HEK293T (cell line): ENCODE measurements at regions not wholly inside any gene's neighbourhood (a gene's known extent, or its start where the extent isn't known, plus 50 kb on each side); places are given as distances from the start of the nearest gene placed in this dataset.
"Not testable (repeated sequence)": the region's sequence is repeated elsewhere in the genome, so short reads cannot be mapped to it uniquely, and the experiment has no call there.

Experiments
- CTCF ChIA-PET: fragments of 350-600 bp; formaldehyde crosslinking; extraction: SDS; loops from one replicate; lab custom pipeline; 2021; ENCODE audit warnings: antibody characterized with exemption, inconsistent platforms; lab: Yijun Ruan, JAX
- POLR2A ChIA-PET: fragments of 350-600 bp; formaldehyde crosslinking; extraction: SDS; loops from one replicate; lab custom pipeline; 2020; ENCODE audit warnings: antibody characterized with exemption, inconsistent platforms; lab: Yijun Ruan, JAX
- DNase-seq: peaks from one replicate; pipeline ENCODE4 v3.0.0; 2012; ENCODE audit warnings: mixed read lengths; ENCODE audit errors: extremely low spot score
- ARNT ChIP-seq: fragments of 450-650 bp; IDR thresholded peaks from 2 replicates; pipeline ENCODE4 v1.6.1; 2017; ENCODE audit warnings: mild to moderate bottlenecking
- BHLHE40 ChIP-seq: fragments of 450-650 bp; IDR thresholded peaks from 2 replicates; pipeline ENCODE4 v1.6.1; 2016; ENCODE audit warnings: mild to moderate bottlenecking, moderate library complexity, borderline replicate concordance
- CTBP1 ChIP-seq: fragments of 450-650 bp; IDR thresholded peaks from 2 replicates; pipeline ENCODE4 v1.6.1; 2016; ENCODE audit warnings: borderline replicate concordance
- ELF4 ChIP-seq: fragments of 450-650 bp; IDR thresholded peaks from 2 replicates; pipeline ENCODE4 v1.6.1; 2017; ENCODE audit warnings: antibody characterized with exemption
- FOXA1 ChIP-seq: fragments of 450-650 bp; IDR thresholded peaks from 2 replicates; pipeline ENCODE4 v1.6.1; 2016; ENCODE audit warnings: mild to moderate bottlenecking
- FOXK2 ChIP-seq: fragments of 450-650 bp; IDR thresholded peaks from 2 replicates; pipeline ENCODE4 v1.6.1; 2016; ENCODE audit warnings: mild to moderate bottlenecking
- FOXM1 ChIP-seq: fragments of 450-650 bp; IDR thresholded peaks from 2 replicates; pipeline ENCODE4 v1.6.1; 2017; ENCODE audit warnings: mild to moderate bottlenecking, borderline replicate concordance
- HDGF ChIP-seq: fragments of 450-650 bp; IDR thresholded peaks from 2 replicates; pipeline ENCODE4 v1.6.1; 2017; ENCODE audit warnings: antibody characterized with exemption, borderline replicate concordance
- L3MBTL2 ChIP-seq: fragments of 450-650 bp; conservative IDR thresholded peaks from 2 replicates; pipeline ENCODE4 v1.6.1; 2016; ENCODE audit warnings: mild to moderate bottlenecking
- LEF1 ChIP-seq: fragments of 450-650 bp; IDR thresholded peaks from 2 replicates; pipeline ENCODE4 v1.6.1; 2017; ENCODE audit warnings: mild to moderate bottlenecking, borderline replicate concordance
- NFRKB ChIP-seq: fragments of 450-650 bp; IDR thresholded peaks from 2 replicates; pipeline ENCODE4 v1.6.1; 2016; ENCODE audit warnings: mild to moderate bottlenecking, moderate library complexity
- PKNOX1 ChIP-seq: fragments of 450-650 bp; IDR thresholded peaks from 2 replicates; pipeline ENCODE4 v1.6.1; 2016
- SP1 ChIP-seq: fragments of 450-650 bp; IDR thresholded peaks from 2 replicates; pipeline ENCODE4 v1.6.1; 2017
- SUZ12 ChIP-seq: fragments of 450-650 bp; IDR thresholded peaks from 2 replicates; pipeline ENCODE4 v1.6.1; 2016; ENCODE audit warnings: mild to moderate bottlenecking
- TARDBP ChIP-seq: fragments of 450-650 bp; IDR thresholded peaks from 2 replicates; pipeline ENCODE4 v1.6.1; 2016
- ZNF384 ChIP-seq: fragments of 450-650 bp; IDR thresholded peaks from 2 replicates; pipeline ENCODE4 v1.6.1; 2016

GRCh38 chr12:37546206-37546605 is 770.4 kb upstream of the ALG10B start:
- no peak for DNase-seq
- TF ChIP-seq FOXA1, result no peak
- no peak for TF ChIP-seq FOXK2
- TF ChIP-seq TARDBP, result no peak
- no peak for TF ChIP-seq SP1
- TF ChIP-seq LEF1, result no peak
- no peak for TF ChIP-seq L3MBTL2
- TF ChIP-seq ARNT, result no peak
- ChIA-PET POLR2A (no interaction called here), CTCF (no interaction called here)

GRCh38 chr12:37546901-37547475 is 769.6 kb upstream of the ALG10B start:
- TF ChIP-seq ELF4, result no peak
- TF ChIP-seq NFRKB, result no peak
- no peak for TF ChIP-seq FOXM1
- no peak for TF ChIP-seq L3MBTL2
- TF ChIP-seq BHLHE40, result no peak
- no peak for TF ChIP-seq SP1
- no peak for TF ChIP-seq TARDBP
- no peak for TF ChIP-seq ZNF384
- TF ChIP-seq ARNT, result no peak
- no peak for TF ChIP-seq SUZ12
- no peak for TF ChIP-seq FOXA1
- TF ChIP-seq PKNOX1, result no peak
- TF ChIP-seq HDGF, result no peak
- no peak for TF ChIP-seq FOXK2
- TF ChIP-seq CTBP1, result no peak
- TF ChIP-seq LEF1, result no peak
- ChIA-PET CTCF (no interaction called here), POLR2A (no interaction called here)
- DNase-seq, result no peak

GRCh38 chr12:37547611-37548010 is 769.0 kb upstream of the ALG10B start:
- POLR2A ChIA-PET, result no interaction called here
- DNase-seq, result no peak
- CTCF ChIA-PET, result no interaction called here
- TF ChIP-seq FOXK2 (no peak), LEF1 (no peak), TARDBP (no peak), CTBP1 (no peak), ZNF384 (no peak), SP1 (no peak), SUZ12 (no peak), FOXM1 (no peak), ARNT (no peak), NFRKB (no peak), ELF4 (no peak), PKNOX1 (no peak), BHLHE40 (no peak)

- CTCF ChIA-PET, result no interaction called here
Measured at GRCh38 chr12:37548266-37548805, 768.2 kb upstream of the ALG10B start.

GRCh38 chr12:37556957-37557356 is 759.6 kb upstream of the ALG10B start:
- CTCF ChIA-PET, POLR2A ChIA-PET, DNase-seq: not testable (repeated sequence)

More at GRCh38 chr12:37548266-37548805, 768.2 kb upstream of the ALG10B start:
- POLR2A ChIA-PET, result no interaction called here
- no peak for TF ChIP-seq SP1
- no peak for TF ChIP-seq TARDBP
- TF ChIP-seq HDGF, result no peak
- TF ChIP-seq ARNT, result no peak
- TF ChIP-seq BHLHE40, result no peak
- TF ChIP-seq ZNF384, result no peak
- TF ChIP-seq CTBP1, result no peak
- no peak for TF ChIP-seq FOXK2
- TF ChIP-seq FOXA1, result no peak
- no peak for TF ChIP-seq PKNOX1
- TF ChIP-seq ELF4, result no peak
- no peak for TF ChIP-seq LEF1
- no peak for TF ChIP-seq FOXM1
- TF ChIP-seq SUZ12, result no peak
- TF ChIP-seq L3MBTL2, result no peak
- no peak for TF ChIP-seq NFRKB
- no peak for DNase-seq

- ChIA-PET POLR2A (no interaction called here), CTCF (interaction anchor here (0.6 kb wide), 1 partner anchor 42 kb away, joined by 3 read pairs; no protein-coding TSS in a partner anchor)
- DNase-seq, result no peak
- no peak for TF ChIP-seq NFRKB
Measured at GRCh38 chr12:37565112-37565511, 751.5 kb upstream of the ALG10B start.

GRCh38 chr12:37570547-37570946 is 746.0 kb upstream of the ALG10B start:
- CTCF ChIA-PET, DNase-seq, POLR2A ChIA-PET: not testable (repeated sequence)
